ENCODE measurements at regions not wholly inside any gene's neighbourhood (a gene's known extent, or its start where the extent isn't known, plus 50 kb on each side); places are given as distances from the start of the nearest gene placed in this dataset.
"Not testable (repeated sequence)": the region's sequence is repeated elsewhere in the genome, so short reads cannot be mapped to it uniquely, and the experiment has no call there.

GRCh38 chr3:178203650-178204049, 332.6 kb upstream of the KCNMB2 start:
- no peak for DNase-seq (ENCODE audit: low read depth in 1 of 2, low spot score in 1 of 2)

- DNase-seq (ENCODE audit: low read depth in 1 of 2, low spot score in 1 of 2) = no peak
Measured at GRCh38 chr3:178205740-178206139, 330.5 kb upstream of the KCNMB2 start.

- no peak for DNase-seq (ENCODE audit: low read depth in 1 of 2, low spot score in 1 of 2)
Measured at GRCh38 chr3:178206521-178206920, 329.7 kb upstream of the KCNMB2 start.

GRCh38 chr3:178207161-178207560, 329.1 kb upstream of the KCNMB2 start:
- not testable (repeated sequence) for DNase-seq (ENCODE audit: low read depth in 1 of 2, low spot score in 1 of 2)

GRCh38 chr3:178207627-178208026, 328.6 kb upstream of the KCNMB2 start:
- not testable (repeated sequence) for DNase-seq (ENCODE audit: low read depth in 1 of 2, low spot score in 1 of 2)

- not testable (repeated sequence) for DNase-seq (ENCODE audit: low read depth in 1 of 2, low spot score in 1 of 2)
Measured at GRCh38 chr3:178209116-178209515, 327.1 kb upstream of the KCNMB2 start.

- DNase-seq (ENCODE audit: low read depth in 1 of 2, low spot score in 1 of 2) = not testable (repeated sequence)
Measured at GRCh38 chr3:178209618-178210017, 326.6 kb upstream of the KCNMB2 start.

GRCh38 chr3:178211086-178211485, 325.1 kb upstream of the KCNMB2 start:
- DNase-seq (ENCODE audit: low read depth in 1 of 2, low spot score in 1 of 2) = not testable (repeated sequence)

- no peak for DNase-seq (ENCODE audit: low read depth in 1 of 2, low spot score in 1 of 2)
Measured at GRCh38 chr3:178217479-178217878, 318.8 kb upstream of the KCNMB2 start.

GRCh38 chr3:178218231-178218630, 318.0 kb upstream of the KCNMB2 start:
- no peak for DNase-seq (ENCODE audit: low read depth in 1 of 2, low spot score in 1 of 2)

- DNase-seq (ENCODE audit: low read depth in 1 of 2, low spot score in 1 of 2) = not testable (repeated sequence)
Measured at GRCh38 chr3:178219661-178220060, 316.6 kb upstream of the KCNMB2 start.

GRCh38 chr3:178223876-178224275, 312.4 kb upstream of the KCNMB2 start:
- DNase-seq (ENCODE audit: low read depth in 1 of 2, low spot score in 1 of 2) = no peak

GRCh38 chr3:178226094-178226493, 310.1 kb upstream of the KCNMB2 start:
- DNase-seq (ENCODE audit: low read depth in 1 of 2, low spot score in 1 of 2) = no peak

- DNase-seq (ENCODE audit: low read depth in 1 of 2, low spot score in 1 of 2) = no peak
Measured at GRCh38 chr3:178231645-178232044, 304.6 kb upstream of the KCNMB2 start.

GRCh38 chr3:178233371-178234071, 302.7 kb upstream of the KCNMB2 start:
- DNase-seq (ENCODE audit: low read depth in 1 of 2, low spot score in 1 of 2) = no peak

- DNase-seq (ENCODE audit: low read depth in 1 of 2, low spot score in 1 of 2) = no peak
Measured at GRCh38 chr3:178236555-178237277, 299.5 kb upstream of the KCNMB2 start.

GRCh38 chr3:178238179-178238578, 298.1 kb upstream of the KCNMB2 start:
- DNase-seq (ENCODE audit: low read depth in 1 of 2, low spot score in 1 of 2) = no peak

GRCh38 chr3:178244733-178245709, 291.2 kb upstream of the KCNMB2 start:
- DNase-seq (ENCODE audit: low read depth in 1 of 2, low spot score in 1 of 2) = no peak

GRCh38 chr3:178246004-178246403, 290.2 kb upstream of the KCNMB2 start:
- DNase-seq (ENCODE audit: low read depth in 1 of 2, low spot score in 1 of 2) = no peak

- no peak for DNase-seq (ENCODE audit: low read depth in 1 of 2, low spot score in 1 of 2)
Measured at GRCh38 chr3:178255315-178255714, 280.9 kb upstream of the KCNMB2 start.

- no peak for DNase-seq (ENCODE audit: low read depth in 1 of 2, low spot score in 1 of 2)
Measured at GRCh38 chr3:178257491-178257890, 278.7 kb upstream of the KCNMB2 start.
